SU-DHL-6 (cell line): ENCODE measurements at regions not wholly inside any gene's neighbourhood (a gene's known extent, or its start where the extent isn't known, plus 50 kb on each side); places are given as distances from the start of the nearest gene placed in this dataset.

Experiments
- H2AFZ ChIP-seq: fragments of 200-600 bp; sonication (generic); 2 replicates; pipeline ENCODE4 v1.6.1; 2014; ENCODE audit warnings: low read depth, mild to moderate bottlenecking, moderate library complexity, mixed read lengths, antibody characterized with exemption, low read length; ENCODE audit not compliant: severe bottlenecking
- H3F3A ChIP-seq: fragments of 200-600 bp; shearing (Covaris generic); 2 replicates; pipeline ENCODE4 v1.6.0; 2016; ENCODE audit warnings: antibody characterized with exemption, mild to moderate bottlenecking; ENCODE audit not compliant: insufficient read depth
- H3K27ac ChIP-seq: fragments of 200-600 bp; sonication (generic); 2 replicates; pipeline ENCODE4 v1.5.1; 2016; ENCODE audit warnings: low read depth, mild to moderate bottlenecking, low read length, moderate library complexity, mixed read lengths
- H3K27me3 ChIP-seq: fragments of 200-600 bp; sonication (generic), shearing (Covaris generic); 2 replicates; pipeline ENCODE4 v1.6.0; 2014; ENCODE audit warnings: mild to moderate bottlenecking, low read length
- H3K36me3 ChIP-seq: fragments of 200-600 bp; sonication (generic); 2 replicates; pipeline ENCODE4 v1.6.1; 2014; ENCODE audit warnings: mild to moderate bottlenecking, low read length, mixed read lengths
- H3K4me2 ChIP-seq: fragments of 300-600, 200-600 bp; shearing (Covaris generic), sonication (generic); 2 replicates; pipeline ENCODE4 v1.6.0; 2014; ENCODE audit warnings: low read length, low read depth, mild to moderate bottlenecking; ENCODE audit not compliant: poor library complexity, severe bottlenecking
- H3K4me3 ChIP-seq: fragments of 200-600 bp; sonication (generic); 2 replicates; pipeline ENCODE4 v1.5.1; 2014; ENCODE audit warnings: antibody characterized with exemption, low read length, mild to moderate bottlenecking, mixed read lengths; ENCODE audit not compliant: insufficient read depth, poor library complexity, severe bottlenecking
- H3K79me2 ChIP-seq: fragments of 200-600 bp; sonication (generic); 2 replicates; pipeline ENCODE4 v1.6.1; 2014; ENCODE audit warnings: mild to moderate bottlenecking, low read length, moderate library complexity; ENCODE audit not compliant: insufficient read depth
- H3K9ac ChIP-seq: fragments of 200-600 bp; sonication (generic); 2 replicates; pipeline ENCODE4 v1.7.0; 2014; ENCODE audit warnings: mild to moderate bottlenecking, low read length
- H3K9me2 ChIP-seq: fragments of 200-600 bp; sonication (generic); replicated peaks from 2 replicates; pipeline ENCODE4 v1.6.1; 2014; ENCODE audit warnings: low read length; ENCODE audit not compliant: insufficient read depth
- H3K9me3 ChIP-seq: fragments of 200-600 bp; sonication (generic); 2 replicates; pipeline ENCODE4 v1.6.1; 2014; ENCODE audit warnings: low read length, mixed read lengths; ENCODE audit not compliant: insufficient read depth
- H4K20me1 ChIP-seq: fragments of 200-600 bp; sonication (generic); 2 replicates; pipeline ENCODE4 v1.6.1; 2014; ENCODE audit warnings: low read depth, mild to moderate bottlenecking, antibody characterized with exemption, low read length, moderate library complexity, mixed read lengths
- CTCF ChIP-seq: fragments of 200-600 bp; sonication (generic); IDR thresholded peaks from one replicate; pipeline ENCODE4 v1.5.1; 2017; ENCODE audit warnings: antibody characterized with exemption, mild to moderate bottlenecking, low read length, moderate library complexity; ENCODE audit not compliant: insufficient read depth, poor library complexity, severe bottlenecking
- EZH2phosphoT487 ChIP-seq: fragments of 200-600 bp; sonication (generic), shearing (Covaris generic); conservative IDR thresholded peaks from 2 replicates; pipeline ENCODE4 v1.6.1; 2018; ENCODE audit warnings: mild to moderate bottlenecking, antibody characterized with exemption, low read length, moderate library complexity, mixed read lengths

- Histone ChIP-seq H3F3A (no peaks in the 10 kb centered on the region), H3K9ac (no peak overlapping the region), H3K4me3 (no peak overlapping the region), H3K27me3 (no peaks in the 10 kb centered on the region), H3K79me2 (no peaks in the 10 kb centered on the region), H2AFZ (no peak overlapping the region), H3K27ac (no peak overlapping the region), H4K20me1 (no peaks in the 10 kb centered on the region), H3K9me3 (peaks cover 3% of the 10 kb centered on the region; the same call in 1 of the 2 replicates), H3K4me2 (no peak overlapping the region), H3K36me3 (no peaks in the 10 kb centered on the region), H3K9me2 (no peaks in the 10 kb centered on the region)
- no peak for TF ChIP-seq EZH2phosphoT487
- no peak for TF ChIP-seq CTCF
Measured at GRCh38 chr2:136185981-136186776, 68.2 kb upstream of the CXCR4 start.

- H3K79me2 ChIP-seq = no peaks in the 10 kb centered on the region
Measured at GRCh38 chr2:136183097-136183496, 65.1 kb upstream of the CXCR4 start.

GRCh38 chr2:136182315-136182714 is 64.4 kb upstream of the CXCR4 start:
- Histone ChIP-seq H4K20me1 (no peaks in the 10 kb centered on the region), H3K4me2 (no peak overlapping the region), H3K79me2 (no peaks in the 10 kb centered on the region), H3K9me3 (peaks cover 14% of the 10 kb centered on the region; the same call in 1 of the 2 replicates), H3F3A (no peaks in the 10 kb centered on the region), H3K27me3 (no peaks in the 10 kb centered on the region), H3K36me3 (no peaks in the 10 kb centered on the region), H3K4me3 (no peak overlapping the region), H3K9me2 (no peaks in the 10 kb centered on the region), H3K27ac (no peak overlapping the region), H2AFZ (no peak overlapping the region), H3K9ac (no peak overlapping the region)
- no peak for TF ChIP-seq EZH2phosphoT487
- TF ChIP-seq CTCF = no peak

More at GRCh38 chr2:136183097-136183496, 65.1 kb upstream of the CXCR4 start:
- Histone ChIP-seq H2AFZ (no peak overlapping the region), H3K36me3 (no peaks in the 10 kb centered on the region), H3K4me3 (no peak overlapping the region), H3K9ac (no peak overlapping the region), H3K9me3 (peaks cover 14% of the 10 kb centered on the region; the same call in 1 of the 2 replicates), H3K4me2 (no peak overlapping the region), H3K9me2 (no peaks in the 10 kb centered on the region), H3K27ac (no peak overlapping the region), H3K27me3 (no peaks in the 10 kb centered on the region), H4K20me1 (no peaks in the 10 kb centered on the region), H3F3A (no peaks in the 10 kb centered on the region)
- no peak for TF ChIP-seq EZH2phosphoT487
- TF ChIP-seq CTCF = no peak
